ENCODE measurements at regions not wholly inside any gene's neighbourhood (a gene's known extent, or its start where the extent isn't known, plus 50 kb on each side); places are given as distances from the start of the nearest gene placed in this dataset.
"Not testable (repeated sequence)": the region's sequence is repeated elsewhere in the genome, so short reads cannot be mapped to it uniquely, and the experiment has no call there.

GRCh38 chr15:56811586-56811985, 78.3 kb upstream of the ZNF280D start:
- no peak for DNase-seq (ENCODE audit: low read depth)

GRCh38 chr15:56808160-56808559, 74.9 kb upstream of the ZNF280D start:
- DNase-seq (ENCODE audit: low read depth): no peak

GRCh38 chr15:56806148-56806536, 72.8 kb upstream of the ZNF280D start:
- DNase-seq (ENCODE audit: low read depth): no peak

GRCh38 chr15:56805466-56806147, 72.3 kb upstream of the ZNF280D start:
- peak; percentile 83 for DNase-seq (ENCODE audit: low read depth)

GRCh38 chr15:56804938-56805337, 71.6 kb upstream of the ZNF280D start:
- no peak for DNase-seq (ENCODE audit: low read depth)

- no peak for DNase-seq (ENCODE audit: low read depth)
Observed at GRCh38 chr15:56804279-56804678, 71.0 kb upstream of the ZNF280D start.

GRCh38 chr15:56802161-56802560, 68.9 kb upstream of the ZNF280D start:
- no peak for DNase-seq (ENCODE audit: low read depth)

- DNase-seq (ENCODE audit: low read depth): no peak
Observed at GRCh38 chr15:56798639-56799038, 65.3 kb upstream of the ZNF280D start.

- no peak for DNase-seq (ENCODE audit: low read depth)
Observed at GRCh38 chr15:56797720-56798275, 64.5 kb upstream of the ZNF280D start.

GRCh38 chr15:56795502-56795901, 62.2 kb upstream of the ZNF280D start:
- DNase-seq (ENCODE audit: low read depth): no peak

- no peak for DNase-seq (ENCODE audit: low read depth)
Observed at GRCh38 chr15:56794553-56795329, 61.4 kb upstream of the ZNF280D start.

GRCh38 chr15:56794165-56794552, 60.9 kb upstream of the ZNF280D start:
- peak; percentile 74 for DNase-seq (ENCODE audit: low read depth)

GRCh38 chr15:56792211-56792610, 58.9 kb upstream of the ZNF280D start:
- peak; percentile 36 for DNase-seq (ENCODE audit: low read depth)

GRCh38 chr15:56791521-56791920, 58.2 kb upstream of the ZNF280D start:
- not testable (repeated sequence) for DNase-seq (ENCODE audit: low read depth)

- DNase-seq (ENCODE audit: low read depth): no peak
Observed at GRCh38 chr15:56788359-56788758, 55.0 kb upstream of the ZNF280D start.

- DNase-seq (ENCODE audit: low read depth): no peak
Observed at GRCh38 chr15:56786966-56787365, 53.7 kb upstream of the ZNF280D start.

GRCh38 chr15:56783857-56784661, 50.8 kb upstream of the ZNF280D start:
- no peak for DNase-seq (ENCODE audit: low read depth)

- no peak for DNase-seq (ENCODE audit: low read depth)
Observed at GRCh38 chr15:56783156-56783856, 50.0 kb upstream of the ZNF280D start.
